GM21381 (cell line): ENCODE measurements at regions not wholly inside any gene's neighbourhood (a gene's known extent, or its start where the extent isn't known, plus 50 kb on each side); places are given as distances from the start of the nearest gene placed in this dataset.

ENCODE experiments used
- ATAC-seq: cut with Tn5 transposase; IDR thresholded peaks from one replicate; pipeline ENCODE4 v1.9.1; 2021; ENCODE audit warnings: mild to moderate bottlenecking, moderate library complexity; ENCODE audit not compliant: unreplicated experiment

- ATAC-seq: no peak
These were observed 111.3 kb upstream of the FRMD6 start for GRCh38 chr14:51540364-51540763.

- no peak for ATAC-seq
These were observed 107.2 kb upstream of the FRMD6 start for GRCh38 chr14:51544471-51544870.

- no peak for ATAC-seq
These were observed 106.8 kb upstream of the FRMD6 start for GRCh38 chr14:51544901-51545300.

- no peak for ATAC-seq
These were observed 106.3 kb upstream of the FRMD6 start for GRCh38 chr14:51545396-51545795.

- ATAC-seq: no peak
These were observed 105.6 kb upstream of the FRMD6 start for GRCh38 chr14:51546099-51546498.

- ATAC-seq: no peak
These were observed 105.0 kb upstream of the FRMD6 start for GRCh38 chr14:51546603-51547258.

- no peak for ATAC-seq
These were observed 104.5 kb upstream of the FRMD6 start for GRCh38 chr14:51547260-51547659.

- no peak for ATAC-seq
These were observed 104.0 kb upstream of the FRMD6 start for GRCh38 chr14:51547701-51548100.

GRCh38 chr14:51548187-51548586 lies 103.5 kb upstream of the FRMD6 start:
- ATAC-seq: no peak

GRCh38 chr14:51550636-51551035 lies 101.1 kb upstream of the FRMD6 start:
- no peak for ATAC-seq

- ATAC-seq: no peak
These were observed 99.4 kb upstream of the FRMD6 start for GRCh38 chr14:51552275-51552674.

- ATAC-seq: no peak
These were observed 98.8 kb upstream of the FRMD6 start for GRCh38 chr14:51552768-51553404.

GRCh38 chr14:51554339-51554920 lies 97.3 kb upstream of the FRMD6 start:
- no peak for ATAC-seq

- ATAC-seq: no peak
These were observed 96.8 kb upstream of the FRMD6 start for GRCh38 chr14:51554953-51555352.

GRCh38 chr14:51561141-51561540 lies 90.6 kb upstream of the FRMD6 start:
- ATAC-seq: no peak

GRCh38 chr14:51562816-51563215 lies 88.9 kb upstream of the FRMD6 start:
- no peak for ATAC-seq

- no peak for ATAC-seq
These were observed 88.2 kb upstream of the FRMD6 start for GRCh38 chr14:51563560-51563959.

GRCh38 chr14:51564460-51564859 lies 87.2 kb upstream of the FRMD6 start:
- ATAC-seq: no peak

- no peak for ATAC-seq
These were observed 86.6 kb upstream of the FRMD6 start for GRCh38 chr14:51564986-51565604.

GRCh38 chr14:51566831-51567582 lies 84.7 kb upstream of the FRMD6 start:
- no peak for ATAC-seq

GRCh38 chr14:51568366-51568765 lies 83.3 kb upstream of the FRMD6 start:
- ATAC-seq: no peak
